HG02678 (cell line): ENCODE measurements at regions not wholly inside any gene's neighbourhood (a gene's known extent, or its start where the extent isn't known, plus 50 kb on each side); places are given as distances from the start of the nearest gene placed in this dataset.
A peak's percentile ranks its signal among the peaks of the same experiment; 100 is the strongest.

Experiments
- ATAC-seq: cut with Tn5 transposase; IDR thresholded peaks from one replicate; pipeline ENCODE4 v1.9.1; 2021; ENCODE audit warnings: mild to moderate bottlenecking, moderate library complexity; ENCODE audit not compliant: unreplicated experiment

GRCh38 chr1:37267111-37267835, 207.1 kb upstream of the ZC3H12A start:
- ATAC-seq = no peak

GRCh38 chr1:37270639-37271038, 203.7 kb upstream of the ZC3H12A start:
- ATAC-seq = no peak

- ATAC-seq = no peak
These were observed 201.8 kb upstream of the ZC3H12A start for GRCh38 chr1:37272626-37273025.

GRCh38 chr1:37274486-37274885, 199.9 kb upstream of the ZC3H12A start:
- ATAC-seq = no peak

- ATAC-seq = no peak
These were observed 199.3 kb upstream of the ZC3H12A start for GRCh38 chr1:37274938-37275631.

- no peak for ATAC-seq
These were observed 197.0 kb upstream of the ZC3H12A start for GRCh38 chr1:37277366-37277765.

GRCh38 chr1:37281354-37281753, 193.0 kb upstream of the ZC3H12A start:
- ATAC-seq = no peak

- no peak for ATAC-seq
These were observed 191.6 kb upstream of the ZC3H12A start for GRCh38 chr1:37282764-37283163.

GRCh38 chr1:37284053-37284452, 190.3 kb upstream of the ZC3H12A start:
- ATAC-seq = no peak

GRCh38 chr1:37286881-37287280, 187.5 kb upstream of the ZC3H12A start:
- no peak for ATAC-seq

- ATAC-seq = peak; percentile 98
These were observed 185.5 kb upstream of the ZC3H12A start for GRCh38 chr1:37288900-37289299.

- ATAC-seq = no peak
These were observed 183.7 kb upstream of the ZC3H12A start for GRCh38 chr1:37290718-37291117.

- ATAC-seq = no peak
These were observed 181.6 kb upstream of the ZC3H12A start for GRCh38 chr1:37292789-37293188.

GRCh38 chr1:37294096-37294495, 180.3 kb upstream of the ZC3H12A start:
- ATAC-seq = no peak

- ATAC-seq = no peak
These were observed 179.9 kb upstream of the ZC3H12A start for GRCh38 chr1:37294529-37294928.

- ATAC-seq = no peak
These were observed 175.6 kb upstream of the ZC3H12A start for GRCh38 chr1:37298769-37299168.

- no peak for ATAC-seq
These were observed 175.2 kb upstream of the ZC3H12A start for GRCh38 chr1:37299216-37299615.

- no peak for ATAC-seq
These were observed 170.4 kb upstream of the ZC3H12A start for GRCh38 chr1:37303884-37304574.

GRCh38 chr1:37305108-37305507, 169.3 kb upstream of the ZC3H12A start:
- no peak for ATAC-seq

GRCh38 chr1:37305841-37306240, 168.5 kb upstream of the ZC3H12A start:
- ATAC-seq = no peak

GRCh38 chr1:37306461-37306860, 167.9 kb upstream of the ZC3H12A start:
- ATAC-seq = no peak

- no peak for ATAC-seq
These were observed 167.5 kb upstream of the ZC3H12A start for GRCh38 chr1:37306871-37307270.
